ENCODE measurements at regions not wholly inside any gene's neighbourhood (a gene's known extent, or its start where the extent isn't known, plus 50 kb on each side); places are given as distances from the start of the nearest gene placed in this dataset.

GRCh38 chr6:167506443-167507301, 181.8 kb downstream of the TTLL2 start:
- Histone ChIP-seq H3K36me3 (ENCODE audit: insufficient read depth, low read length) (no peaks in the 10 kb centered on the region), H3K4me1 (ENCODE audit: insufficient read depth, low read length) (no peaks in the 10 kb centered on the region), H3K9ac (ENCODE audit: low read depth, low read length) (no peak overlapping the region), H3K27ac (ENCODE audit: low read depth, low read length) (no peak overlapping the region), H3K9me3 (ENCODE audit: insufficient read depth, low read depth, low read length) (no peaks in the 10 kb centered on the region), H3K27me3 (ENCODE audit: insufficient read depth, low read length) (no peaks in the 10 kb centered on the region; the same call in 1 of the 2 replicates), H3K4me3 (ENCODE audit: low read length) (no peak overlapping the region)
- WGBS = 89% methylated on average over 25 of the region's 25 CpGs

DNA sequence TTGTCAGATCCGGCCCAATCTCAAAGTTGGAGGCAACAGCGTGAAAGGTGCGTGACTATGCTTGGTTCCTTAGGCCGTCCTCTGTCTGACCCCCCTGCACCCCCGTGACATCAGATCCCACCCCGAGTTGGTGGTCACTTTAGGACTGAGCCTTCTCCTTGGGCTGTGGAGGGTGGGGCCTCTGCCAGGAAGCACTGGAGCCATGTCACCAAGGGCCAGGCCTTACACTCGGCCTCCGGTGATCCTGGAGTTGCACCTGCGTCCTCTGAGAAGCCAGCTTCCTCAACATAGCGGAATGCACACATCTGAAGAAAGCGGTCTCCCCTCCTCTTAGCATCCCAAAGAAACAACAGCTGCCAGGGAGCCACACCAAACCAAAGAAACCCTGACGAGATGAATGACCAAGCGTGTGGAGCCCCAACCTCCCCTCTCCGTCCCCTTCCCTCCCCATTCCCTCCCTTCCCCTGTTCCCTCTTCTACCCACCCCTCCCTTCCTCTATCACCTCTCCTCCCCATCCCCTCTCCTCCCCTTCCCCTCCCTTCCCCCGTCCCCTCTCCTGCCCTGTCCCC, 182.6 kb downstream of the TTLL2 start:
- H3K4me1 ChIP-seq (ENCODE audit: insufficient read depth, low read length) = no peaks in the 10 kb centered on the region
- H3K27ac ChIP-seq (ENCODE audit: low read depth, low read length) = no peak overlapping the region
- H3K36me3 ChIP-seq (ENCODE audit: insufficient read depth, low read length) = no peaks in the 10 kb centered on the region
- H3K9ac ChIP-seq (ENCODE audit: low read depth, low read length) = no peak overlapping the region
- no peak overlapping the region for H3K4me3 ChIP-seq (ENCODE audit: low read length)
- no peaks in the 10 kb centered on the region for H3K9me3 ChIP-seq (ENCODE audit: insufficient read depth, low read depth, low read length)
- H3K27me3 ChIP-seq (ENCODE audit: insufficient read depth, low read length) = no peaks in the 10 kb centered on the region; the same call in 1 of the 2 replicates
- 90% methylated on average over 14 of the region's 15 CpGs for WGBS

- H3K27me3 ChIP-seq (ENCODE audit: insufficient read depth, low read length) = no peaks in the 10 kb centered on the region; the same call in 1 of the 2 replicates
- no peak overlapping the region for H3K27ac ChIP-seq (ENCODE audit: low read depth, low read length)
- no peak overlapping the region for H3K9ac ChIP-seq (ENCODE audit: low read depth, low read length)
- H3K4me3 ChIP-seq (ENCODE audit: low read length) = no peak overlapping the region
- no peaks in the 10 kb centered on the region for H3K36me3 ChIP-seq (ENCODE audit: insufficient read depth, low read length)
- H3K9me3 ChIP-seq (ENCODE audit: insufficient read depth, low read depth, low read length) = no peaks in the 10 kb centered on the region
- WGBS = 91% methylated on average over 29 of the region's 29 CpGs
- H3K4me1 ChIP-seq (ENCODE audit: insufficient read depth, low read length) = no peaks in the 10 kb centered on the region
Measured at GRCh38 chr6:167508919-167509852, 184.3 kb downstream of the TTLL2 start.

GRCh38 chr6:167509853-167510220, 185.0 kb downstream of the TTLL2 start:
- WGBS = 94% methylated on average over 10 of the region's 10 CpGs
- no peaks in the 10 kb centered on the region for H3K36me3 ChIP-seq (ENCODE audit: insufficient read depth, low read length)
- H3K27me3 ChIP-seq (ENCODE audit: insufficient read depth, low read length) = no peaks in the 10 kb centered on the region; the same call in 1 of the 2 replicates
- no peak overlapping the region for H3K9ac ChIP-seq (ENCODE audit: low read depth, low read length)
- H3K4me3 ChIP-seq (ENCODE audit: low read length) = no peak overlapping the region
- H3K9me3 ChIP-seq (ENCODE audit: insufficient read depth, low read depth, low read length) = no peaks in the 10 kb centered on the region
- no peaks in the 10 kb centered on the region for H3K4me1 ChIP-seq (ENCODE audit: insufficient read depth, low read length)
- no peak overlapping the region for H3K27ac ChIP-seq (ENCODE audit: low read depth, low read length)

- WGBS = 68% methylated on average over 10 of the region's 11 CpGs
- Histone ChIP-seq H3K4me3 (ENCODE audit: low read length) (no peak overlapping the region), H3K9me3 (ENCODE audit: insufficient read depth, low read depth, low read length) (no peaks in the 10 kb centered on the region), H3K36me3 (ENCODE audit: insufficient read depth, low read length) (no peaks in the 10 kb centered on the region), H3K27me3 (ENCODE audit: insufficient read depth, low read length) (no peaks in the 10 kb centered on the region; the same call in 1 of the 2 replicates), H3K27ac (ENCODE audit: low read depth, low read length) (no peak overlapping the region), H3K4me1 (ENCODE audit: insufficient read depth, low read length) (no peaks in the 10 kb centered on the region), H3K9ac (ENCODE audit: low read depth, low read length) (no peak overlapping the region)
Measured at GRCh38 chr6:167510648-167511047, 185.8 kb downstream of the TTLL2 start.

GRCh38 chr6:167512696-167513375, 187.9 kb downstream of the TTLL2 start:
- no peaks in the 10 kb centered on the region for H3K27me3 ChIP-seq (ENCODE audit: insufficient read depth, low read length)
- no peak overlapping the region for H3K27ac ChIP-seq (ENCODE audit: low read depth, low read length)
- no peak overlapping the region for H3K9ac ChIP-seq (ENCODE audit: low read depth, low read length)
- no peak overlapping the region for H3K4me3 ChIP-seq (ENCODE audit: low read length)
- no peaks in the 10 kb centered on the region for H3K9me3 ChIP-seq (ENCODE audit: insufficient read depth, low read depth, low read length)
- no peaks in the 10 kb centered on the region for H3K36me3 ChIP-seq (ENCODE audit: insufficient read depth, low read length)
- no peaks in the 10 kb centered on the region for H3K4me1 ChIP-seq (ENCODE audit: insufficient read depth, low read length)
- 88% methylated on average over 10 of the region's 11 CpGs for WGBS

DNA sequence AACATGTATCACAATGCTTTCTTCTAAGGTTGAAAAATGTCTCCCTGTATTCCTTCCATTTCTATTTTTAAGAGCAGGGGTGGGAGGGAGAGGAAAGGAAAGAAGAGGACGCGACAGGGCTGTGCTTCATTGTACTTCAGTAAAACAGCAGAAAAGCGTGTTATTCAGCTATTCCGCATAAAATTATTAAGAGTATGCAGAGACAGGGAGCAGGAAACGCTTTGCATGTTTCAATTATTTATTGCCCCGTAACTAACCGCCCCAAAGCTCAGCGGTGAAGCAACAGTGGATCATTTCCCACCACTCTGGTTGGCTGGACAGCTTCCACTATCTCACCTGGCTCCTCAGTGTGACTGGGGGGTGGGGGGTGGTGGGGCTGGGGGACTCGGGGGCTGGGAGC, 188.9 kb downstream of the TTLL2 start:
- 92% methylated on average over 8 of the region's 9 CpGs for whole genome bisulfite sequencing
- Histone ChIP-seq H3K36me3 (ENCODE audit: insufficient read depth, low read length) (no peaks in the 10 kb centered on the region), H3K9ac (ENCODE audit: low read depth, low read length) (no peak overlapping the region), H3K9me3 (ENCODE audit: insufficient read depth, low read depth, low read length) (no peaks in the 10 kb centered on the region), H3K4me1 (ENCODE audit: insufficient read depth, low read length) (no peaks in the 10 kb centered on the region), H3K27ac (ENCODE audit: low read depth, low read length) (no peak overlapping the region), H3K27me3 (ENCODE audit: insufficient read depth, low read length) (no peaks in the 10 kb centered on the region), H3K4me3 (ENCODE audit: low read length) (no peak overlapping the region)

DNA sequence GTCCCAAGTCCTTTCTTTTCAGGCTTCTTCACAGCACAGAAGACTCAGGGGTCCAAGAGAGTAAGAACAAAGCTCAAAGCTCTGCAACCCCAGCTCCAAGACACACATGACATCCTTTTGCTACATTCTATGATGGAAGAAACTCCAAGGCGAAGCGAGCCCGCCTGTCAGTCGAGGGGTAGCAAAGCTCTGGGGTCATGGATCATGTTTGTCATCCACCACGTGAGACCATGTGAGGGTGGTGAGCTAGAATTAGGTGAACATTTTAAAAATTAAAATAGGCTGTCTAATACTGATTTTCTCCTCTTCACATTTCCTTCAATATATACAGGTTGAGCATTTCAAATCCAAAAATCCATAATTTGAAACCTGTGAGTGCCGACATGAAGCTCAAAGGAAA, 189.6 kb downstream of the TTLL2 start:
- H3K4me1 ChIP-seq (ENCODE audit: insufficient read depth, low read length) = no peaks in the 10 kb centered on the region
- H3K27ac ChIP-seq (ENCODE audit: low read depth, low read length) = no peak overlapping the region
- no peaks in the 10 kb centered on the region for H3K36me3 ChIP-seq (ENCODE audit: insufficient read depth, low read length)
- H3K9ac ChIP-seq (ENCODE audit: low read depth, low read length) = no peak overlapping the region
- H3K9me3 ChIP-seq (ENCODE audit: insufficient read depth, low read depth, low read length) = no peaks in the 10 kb centered on the region
- no peaks in the 10 kb centered on the region for H3K27me3 ChIP-seq (ENCODE audit: insufficient read depth, low read length)
- 92% methylated on average over 6 of the region's 6 CpGs for WGBS
- no peak overlapping the region for H3K4me3 ChIP-seq (ENCODE audit: low read length)

DNA sequence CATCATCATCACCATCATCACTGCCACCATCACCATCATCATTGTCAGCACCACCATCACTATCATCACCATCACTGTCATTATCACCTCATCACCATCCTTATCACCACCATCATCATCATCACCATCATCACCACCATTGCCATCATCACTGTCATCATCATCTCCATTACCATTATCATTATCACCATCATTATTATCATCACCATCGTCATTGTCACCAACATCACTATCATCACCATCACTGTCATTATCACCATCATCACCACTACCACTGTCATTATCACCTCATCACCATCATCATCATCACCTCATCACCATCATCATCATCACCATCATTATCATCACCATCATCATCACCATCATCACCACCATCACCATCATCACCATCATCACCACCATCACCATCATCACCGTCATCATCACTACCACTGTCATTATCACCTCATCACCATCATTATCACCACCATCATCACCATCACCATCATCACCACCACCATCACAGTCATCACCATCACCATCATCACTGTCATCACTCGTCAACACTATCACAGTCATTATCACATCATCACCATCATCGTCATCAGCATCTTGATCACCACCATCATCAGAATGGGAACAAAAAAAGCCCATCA, 191.1 kb downstream of the TTLL2 start:
- no peaks in the 10 kb centered on the region for H3K9me3 ChIP-seq (ENCODE audit: insufficient read depth, low read depth, low read length)
- H3K27me3 ChIP-seq (ENCODE audit: insufficient read depth, low read length) = no peaks in the 10 kb centered on the region
- WGBS = 58% methylated on average over 4 of the region's 4 CpGs

GRCh38 chr6:167517254-167517916, 192.5 kb downstream of the TTLL2 start:
- Histone ChIP-seq H3K27ac (ENCODE audit: low read depth, low read length) (no peak overlapping the region), H3K9ac (ENCODE audit: low read depth, low read length) (no peak overlapping the region), H3K4me3 (ENCODE audit: low read length) (no peak overlapping the region), H3K4me1 (ENCODE audit: insufficient read depth, low read length) (no peaks in the 10 kb centered on the region), H3K36me3 (ENCODE audit: insufficient read depth, low read length) (no peaks in the 10 kb centered on the region), H3K9me3 (ENCODE audit: insufficient read depth, low read depth, low read length) (no peaks in the 10 kb centered on the region), H3K27me3 (ENCODE audit: insufficient read depth, low read length) (no peaks in the 10 kb centered on the region)
- 89% methylated on average over 9 of the region's 9 CpGs for WGBS

More for the DNA sequence above, 191.1 kb downstream of the TTLL2 start:
- no peak overlapping the region for H3K4me3 ChIP-seq (ENCODE audit: low read length)
- H3K4me1 ChIP-seq (ENCODE audit: insufficient read depth, low read length) = no peaks in the 10 kb centered on the region
- no peaks in the 10 kb centered on the region for H3K36me3 ChIP-seq (ENCODE audit: insufficient read depth, low read length)
- no peak overlapping the region for H3K27ac ChIP-seq (ENCODE audit: low read depth, low read length)
- H3K9ac ChIP-seq (ENCODE audit: low read depth, low read length) = no peak overlapping the region
